HG02973 (cell line): ENCODE measurements at regions not wholly inside any gene's neighbourhood (a gene's known extent, or its start where the extent isn't known, plus 50 kb on each side); places are given as distances from the start of the nearest gene placed in this dataset.
"Not testable (repeated sequence)": the region's sequence is repeated elsewhere in the genome, so short reads cannot be mapped to it uniquely, and the experiment has no call there.

Experiments used
- ATAC-seq: cut with Tn5 transposase; IDR thresholded peaks from one replicate; pipeline ENCODE4 v1.9.1; 2021; ENCODE audit warnings: moderate library complexity; ENCODE audit not compliant: unreplicated experiment

GRCh38 chr4:43411226-43411625, 518.7 kb downstream of the GRXCR1 start:
- no peak for ATAC-seq

- ATAC-seq = no peak
Observed at GRCh38 chr4:43423276-43423675, 530.8 kb downstream of the GRXCR1 start.

- no peak for ATAC-seq
Observed at GRCh38 chr4:43425206-43425605, 532.7 kb downstream of the GRXCR1 start.

GRCh38 chr4:43435291-43435690, 542.8 kb downstream of the GRXCR1 start:
- ATAC-seq = no peak

- no peak for ATAC-seq
Observed at GRCh38 chr4:43452948-43453347, 560.4 kb downstream of the GRXCR1 start.

- no peak for ATAC-seq
Observed at GRCh38 chr4:43456383-43456782, 563.9 kb downstream of the GRXCR1 start.

- no peak for ATAC-seq
Observed at GRCh38 chr4:43457866-43458265, 565.4 kb downstream of the GRXCR1 start.

GRCh38 chr4:43458293-43458692, 565.8 kb downstream of the GRXCR1 start:
- no peak for ATAC-seq

GRCh38 chr4:43471950-43472349, 579.4 kb downstream of the GRXCR1 start:
- no peak for ATAC-seq

GRCh38 chr4:43481526-43481925, 589.0 kb downstream of the GRXCR1 start:
- no peak for ATAC-seq

- no peak for ATAC-seq
Observed at GRCh38 chr4:43485196-43485595, 592.7 kb downstream of the GRXCR1 start.

- ATAC-seq = peak; percentile 50
Observed at GRCh38 chr4:43496188-43496587, 603.7 kb downstream of the GRXCR1 start.

GRCh38 chr4:43496602-43497001, 604.1 kb downstream of the GRXCR1 start:
- no peak for ATAC-seq

- not testable (repeated sequence) for ATAC-seq
Observed at GRCh38 chr4:43505823-43506222, 613.3 kb downstream of the GRXCR1 start.

- no peak for ATAC-seq
Observed at GRCh38 chr4:43512253-43512652, 619.7 kb downstream of the GRXCR1 start.

- no peak for ATAC-seq
Observed at GRCh38 chr4:43525646-43526045, 633.1 kb downstream of the GRXCR1 start.

- ATAC-seq = no peak
Observed at GRCh38 chr4:43547561-43547960, 655.0 kb downstream of the GRXCR1 start.

- ATAC-seq = no peak
Observed at GRCh38 chr4:43550981-43551627, 658.6 kb downstream of the GRXCR1 start.

GRCh38 chr4:43556262-43556661, 663.7 kb downstream of the GRXCR1 start:
- ATAC-seq = no peak

- no peak for ATAC-seq
Observed at GRCh38 chr4:43560047-43560446, 667.5 kb downstream of the GRXCR1 start.

- no peak for ATAC-seq
Observed at GRCh38 chr4:43564107-43564506, 671.6 kb downstream of the GRXCR1 start.

GRCh38 chr4:43564591-43564990, 672.1 kb downstream of the GRXCR1 start:
- no peak for ATAC-seq

- no peak for ATAC-seq
Observed at GRCh38 chr4:43567644-43568043, 675.1 kb downstream of the GRXCR1 start.
